Pancreas (tissue), 10 donors: ENCODE measurements at regions not wholly inside any gene's neighbourhood (a gene's known extent, or its start where the extent isn't known, plus 50 kb on each side); places are given as distances from the start of the nearest gene placed in this dataset.
A peak's percentile ranks its signal among the peaks of the same experiment; 100 is the strongest.

Source experiments
- ATAC-seq, 4 donors: fragments of 200-7000 bp; cut with Tn5 transposase; one replicate each; pipeline versions ENCODE4 v1.8.0 to v1.9.1; 2020; ENCODE audit warnings: mild to moderate bottlenecking in 4 of 4, moderate library complexity in 4 of 4
- DNase-seq, 6 donors: peaks; one replicate each; pipeline ENCODE4 v3.0.0-alpha.2; 2020
- FAIRE-seq: peaks from 2 replicates; lab custom pipeline; 2012; peaks lifted over from hg19 to GRCh38; lab: Jason Lieb, UNC
- H3K27ac ChIP-seq, 4 donors: fragments of 200-600 bp; sonication (generic); 1 replicate in 3 of 4; 2 replicates in 1 of 4; pipeline versions ENCODE4 v1.5.0 to v1.8.0; 2020
- H3K27me3 ChIP-seq, 4 donors: fragments of 200-600 bp; one replicate each; pipeline ENCODE4 v1.8.0; 2021
- H3K36me3 ChIP-seq, 3 donors: fragments of 200-600 bp; sonication (generic) in 1 of 3; one replicate each; pipeline versions ENCODE4 v1.5.0 to v1.8.0; 2020 to 2021
- H3K4me1 ChIP-seq, 3 donors: fragments of 200-600 bp; one replicate each; pipeline ENCODE4 v1.8.0; 2021
- H3K4me3 ChIP-seq, 4 donors: fragments of 200-600 bp; sonication (generic) in 2 of 4; one replicate each; pipeline versions ENCODE4 v1.5.0 to v1.8.0; 2020 to 2021
- H3K9me3 ChIP-seq, 4 donors: fragments of 200-600 bp; one replicate each; pipeline ENCODE4 v1.8.0; 2021
- WGBS, 2 donors: extraction: QIAGEN DNeasy Blood & Tissue Kit; methylation state at CpG; one replicate each; pipeline ENCODE4 v1.1.7; 2013; 5-methylcytosine and 5-hydroxymethylcytosine counted together
- intact Hi-C, 3 donors: fragments of 100-400 bp; cut with DNase I; formaldehyde crosslinking; loops; one replicate each; pipeline versions ENCODE4 v1.11.1 to v1.14.2; 2022
- TF ChIP-seq, protein P1 (sequence below), 4 donors: fragments of 200-600 bp; sonication (generic) in 3 of 4; IDR thresholded peaks; one replicate each; pipeline versions ENCODE4 v1.5.0 to v1.8.0; 2021; ENCODE audit warnings: antibody characterized with exemption in 4 of 4
- donor health status: healthy with polysubstance abuse.
- donor health status: DM: no; HTN: no; CAD: no; lungs with moderate emphysema.
- donor health status: DM: no; HTN: no; CAD: no.
- donor health status: control.
- donor health status: control.
- donor health status: Bipolar disorder and iron deficiency.
- donor health status: DM: yes; HTN: yes; CAD: no.
- donor health status: DM: no; HTN: no; CAD: no.
- donor health status: DM: no; HTN: no; CAD: no.
- donor health status: DM: yes; HTN: yes; CAD: no.

DNA sequence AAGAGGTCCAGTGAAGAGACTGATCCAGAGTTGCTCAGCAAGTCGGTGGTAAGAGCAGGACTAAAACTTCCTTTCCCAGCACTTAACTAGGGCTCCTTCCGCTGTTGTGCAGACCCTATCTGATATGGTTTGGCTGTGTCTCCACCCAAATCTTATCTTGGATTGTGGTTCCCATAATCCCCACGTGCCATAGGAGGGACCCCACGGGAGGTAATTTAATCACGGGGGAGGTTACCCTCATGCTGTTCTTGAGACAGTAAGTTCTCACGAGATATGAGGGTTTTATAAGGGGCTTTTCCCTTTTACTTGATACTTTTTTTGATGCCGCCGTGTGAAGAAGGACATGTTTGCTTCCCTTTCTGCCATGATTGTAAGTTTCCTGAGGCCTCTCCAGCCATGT lies 221.9 kb upstream of the GLRA1 start:
- DNase-seq (no peak), FAIRE-seq (no peak), ATAC-seq (no peak)
- Histone ChIP-seq H3K27me3 (no peaks in the 10 kb centered on the region), H3K4me3 (no peak overlapping the region), H3K9me3 (no peaks in the 10 kb centered on the region), H3K27ac (no peak overlapping the region), H3K4me1 (no peaks in the 10 kb centered on the region), H3K36me3 (no peaks in the 10 kb centered on the region)
- TF ChIP-seq, protein P1, sequence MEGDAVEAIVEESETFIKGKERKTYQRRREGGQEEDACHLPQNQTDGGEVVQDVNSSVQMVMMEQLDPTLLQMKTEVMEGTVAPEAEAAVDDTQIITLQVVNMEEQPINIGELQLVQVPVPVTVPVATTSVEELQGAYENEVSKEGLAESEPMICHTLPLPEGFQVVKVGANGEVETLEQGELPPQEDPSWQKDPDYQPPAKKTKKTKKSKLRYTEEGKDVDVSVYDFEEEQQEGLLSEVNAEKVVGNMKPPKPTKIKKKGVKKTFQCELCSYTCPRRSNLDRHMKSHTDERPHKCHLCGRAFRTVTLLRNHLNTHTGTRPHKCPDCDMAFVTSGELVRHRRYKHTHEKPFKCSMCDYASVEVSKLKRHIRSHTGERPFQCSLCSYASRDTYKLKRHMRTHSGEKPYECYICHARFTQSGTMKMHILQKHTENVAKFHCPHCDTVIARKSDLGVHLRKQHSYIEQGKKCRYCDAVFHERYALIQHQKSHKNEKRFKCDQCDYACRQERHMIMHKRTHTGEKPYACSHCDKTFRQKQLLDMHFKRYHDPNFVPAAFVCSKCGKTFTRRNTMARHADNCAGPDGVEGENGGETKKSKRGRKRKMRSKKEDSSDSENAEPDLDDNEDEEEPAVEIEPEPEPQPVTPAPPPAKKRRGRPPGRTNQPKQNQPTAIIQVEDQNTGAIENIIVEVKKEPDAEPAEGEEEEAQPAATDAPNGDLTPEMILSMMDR (IDR thresholded peaks at IDR 0.05), result no peak
- 51 to 63% methylated on average over 8 of the region's 8 CpGs for WGBS, 2 donors
- intact Hi-C loops, result loop anchor here in 2 of 3 donors (10.0 kb wide), 1 partner anchor 322 kb away; no protein-coding TSS in a partner anchor

DNA sequence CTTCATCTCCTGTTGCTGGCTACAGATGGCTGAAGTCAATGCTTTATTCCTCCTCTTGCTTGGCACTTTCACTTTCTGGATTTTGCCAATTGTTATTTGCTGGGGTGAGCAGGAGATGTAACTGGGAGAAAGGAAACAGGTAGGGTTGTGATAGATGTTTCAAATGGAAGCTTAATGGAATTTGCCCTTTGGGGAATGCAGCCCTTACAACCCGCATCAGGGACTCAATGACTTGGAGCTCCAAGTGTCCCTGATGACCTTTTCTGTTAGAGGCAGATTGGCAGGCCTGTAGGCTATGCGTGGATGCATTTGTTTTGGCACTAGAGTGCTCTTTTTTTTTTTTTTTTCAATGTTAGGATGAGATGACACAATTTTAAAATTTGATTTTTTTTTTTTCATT lies 219.9 kb upstream of the GLRA1 start:
- no peak overlapping the region for H3K27ac ChIP-seq
- H3K4me1 ChIP-seq, result no peaks in the 10 kb centered on the region
- whole genome bisulfite sequencing, 2 donors, result 55 to 66% methylated on average over 2 of the region's 2 CpGs
- ATAC-seq, result no peak
- intact Hi-C loops, result loop anchor here in 2 of 3 donors (10.0 kb wide), 1 partner anchor 320 kb away; no protein-coding TSS in a partner anchor
- FAIRE-seq, result no peak
- DNase-seq, result no peak
- no peak overlapping the region for H3K4me3 ChIP-seq
- H3K36me3 ChIP-seq, result no peaks in the 10 kb centered on the region
- H3K27me3 ChIP-seq, result no peaks in the 10 kb centered on the region
- H3K9me3 ChIP-seq, result no peaks in the 10 kb centered on the region
- TF ChIP-seq, protein P1 (IDR thresholded peaks at IDR 0.05), result no peak

DNA sequence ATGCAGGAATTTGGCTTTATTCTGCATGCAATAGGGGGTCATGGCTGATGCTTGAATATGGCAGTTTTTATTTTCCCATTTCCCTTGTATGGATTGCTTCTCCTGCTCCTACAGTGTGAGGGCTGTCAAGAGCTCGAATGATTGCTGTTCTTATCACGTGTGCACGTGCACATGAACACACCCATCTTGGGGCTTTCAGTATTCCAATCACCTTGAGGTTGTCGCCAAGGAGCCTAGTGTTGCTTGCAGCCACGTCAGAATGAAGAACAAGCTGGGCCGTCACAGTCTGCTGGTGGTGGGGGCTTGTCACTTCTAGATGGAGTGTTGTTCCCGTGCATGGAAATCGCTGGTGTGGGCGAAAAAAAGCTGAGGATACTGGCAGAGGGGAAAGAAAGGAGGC lies 219.4 kb upstream of the GLRA1 start:
- no peaks in the 10 kb centered on the region for H3K36me3 ChIP-seq
- ATAC-seq (no peak), DNase-seq (no peak), FAIRE-seq (no peak)
- no peaks in the 10 kb centered on the region for H3K27me3 ChIP-seq
- intact Hi-C loops, result loop anchor here in 2 of 3 donors (10.0 kb wide), 1 partner anchor 319 kb away; no protein-coding TSS in a partner anchor
- H3K9me3 ChIP-seq, result no peaks in the 10 kb centered on the region
- no peaks in the 10 kb centered on the region for H3K4me1 ChIP-seq
- no peak overlapping the region for H3K4me3 ChIP-seq
- H3K27ac ChIP-seq, result no peak overlapping the region
- TF ChIP-seq, protein P1 (IDR thresholded peaks at IDR 0.05), result no peak
- 39 to 55% methylated on average over 9 of the region's 9 CpGs for WGBS, 2 donors

DNA sequence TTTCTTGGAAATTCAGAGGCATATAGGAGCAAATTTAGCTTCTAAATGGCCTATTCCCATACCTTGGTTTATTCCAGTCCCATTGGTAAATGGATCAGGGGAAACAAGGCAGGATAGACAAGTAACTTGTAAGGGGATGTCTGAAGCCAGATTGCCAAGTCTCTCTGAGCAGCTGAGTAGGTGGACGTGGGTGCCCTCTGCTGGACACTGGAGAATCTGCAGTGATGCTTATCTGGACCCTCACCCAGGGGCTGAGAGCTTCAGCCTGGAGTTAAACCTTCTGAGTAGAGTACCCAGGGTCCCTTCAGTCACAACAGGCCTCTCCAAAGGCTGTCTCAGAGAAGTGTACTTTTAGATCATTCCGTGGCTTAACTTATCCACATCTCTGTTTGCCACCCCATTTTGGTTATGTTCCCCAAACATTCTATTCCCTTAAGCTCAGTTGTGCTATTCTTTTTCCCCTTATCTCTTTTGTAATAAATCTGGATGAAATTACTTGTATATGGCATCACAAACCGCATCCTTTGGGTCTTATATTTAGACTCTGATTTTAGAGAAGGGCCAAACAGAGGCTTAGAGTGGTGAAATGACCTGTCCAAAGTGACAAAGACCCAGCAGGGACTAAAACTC lies 218.3 kb upstream of the GLRA1 start:
- intact Hi-C loops, result loop anchor here in 2 of 3 donors (10.0 kb wide), 1 partner anchor 318 kb away; no protein-coding TSS in a partner anchor
- no peak for FAIRE-seq
- Histone ChIP-seq H3K9me3 (no peaks in the 10 kb centered on the region), H3K4me3 (no peak overlapping the region), H3K36me3 (no peaks in the 10 kb centered on the region), H3K27me3 (no peaks in the 10 kb centered on the region), H3K4me1 (no peaks in the 10 kb centered on the region), H3K27ac (no peak overlapping the region)
- ATAC-seq, result peak; percentile 60 to 87 (median 74)
- whole genome bisulfite sequencing, 2 donors, result 6 to 8% methylated on average over 3 of the region's 3 CpGs
- DNase-seq, result peak; percentile 11 to 78 (median 38)
- TF ChIP-seq, protein P1 (IDR thresholded peaks at IDR 0.05), result peak; percentile 69 to 89 (median 72)

DNA sequence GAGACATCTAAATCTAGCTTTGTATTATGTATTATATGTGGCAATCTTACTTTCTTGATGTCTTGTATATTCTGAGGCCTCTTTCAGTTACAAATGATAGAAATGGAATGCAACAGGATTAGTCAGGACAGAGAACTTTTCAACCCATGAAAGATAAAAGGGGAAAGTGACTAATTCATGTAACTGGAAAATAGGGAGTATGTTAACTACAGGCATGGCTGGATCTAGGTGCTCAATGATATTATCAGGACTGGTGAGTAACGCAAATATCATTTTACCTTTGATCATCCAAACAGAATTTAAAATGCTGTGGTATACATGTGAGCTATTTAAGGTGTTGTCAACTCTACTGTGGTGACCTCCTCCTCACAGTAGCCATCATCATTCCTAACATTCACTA lies 215.7 kb upstream of the GLRA1 start:
- Histone ChIP-seq H3K9me3 (no peaks in the 10 kb centered on the region), H3K27me3 (no peaks in the 10 kb centered on the region), H3K4me1 (no peaks in the 10 kb centered on the region), H3K27ac (no peak overlapping the region), H3K4me3 (no peak overlapping the region), H3K36me3 (no peaks in the 10 kb centered on the region)
- intact Hi-C loops, result loop anchor here in 2 of 3 donors (10.0 kb wide), 1 partner anchor 316 kb away; no protein-coding TSS in a partner anchor
- WGBS, 2 donors, result 75 to 82% methylated on average over 1 of the region's 1 CpG
- TF ChIP-seq, protein P1 (IDR thresholded peaks at IDR 0.05), result no peak
- ATAC-seq (no peak), FAIRE-seq (no peak), DNase-seq (no peak)
